Germinal center (tissue), 1 donor: ENCODE measurements at regions not wholly inside any gene's neighbourhood (a gene's known extent, or its start where the extent isn't known, plus 50 kb on each side); places are given as distances from the start of the nearest gene placed in this dataset.
"Not testable (repeated sequence)": the region's sequence is repeated elsewhere in the genome, so short reads cannot be mapped to it uniquely, and the experiment has no call there.

Experiments
- DNase-seq: peaks from one replicate; pipeline ENCODE4 v3.0.0; 2012; ENCODE audit warnings: mixed read lengths, low spot score

DNA sequence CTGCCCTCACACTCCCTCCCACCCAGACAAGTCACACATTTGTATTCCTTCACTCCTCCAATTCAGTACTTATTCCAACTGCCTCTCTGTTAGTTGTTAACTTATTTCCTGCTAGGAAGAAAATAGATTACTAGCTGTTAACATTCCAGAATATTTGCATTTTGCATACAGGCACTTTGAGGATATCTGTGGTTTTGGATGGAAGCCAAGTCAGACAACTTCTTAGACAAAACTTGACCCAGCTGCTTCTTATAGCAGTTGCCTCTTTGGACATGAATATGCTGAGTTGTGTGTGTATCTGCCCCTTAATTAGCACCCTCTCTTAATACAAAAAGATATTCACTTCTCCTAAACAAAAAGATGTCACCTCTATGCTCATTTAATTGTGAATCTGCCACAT is 1280.6 kb upstream of the ACO1 start:
- DNase-seq = no peak

DNA sequence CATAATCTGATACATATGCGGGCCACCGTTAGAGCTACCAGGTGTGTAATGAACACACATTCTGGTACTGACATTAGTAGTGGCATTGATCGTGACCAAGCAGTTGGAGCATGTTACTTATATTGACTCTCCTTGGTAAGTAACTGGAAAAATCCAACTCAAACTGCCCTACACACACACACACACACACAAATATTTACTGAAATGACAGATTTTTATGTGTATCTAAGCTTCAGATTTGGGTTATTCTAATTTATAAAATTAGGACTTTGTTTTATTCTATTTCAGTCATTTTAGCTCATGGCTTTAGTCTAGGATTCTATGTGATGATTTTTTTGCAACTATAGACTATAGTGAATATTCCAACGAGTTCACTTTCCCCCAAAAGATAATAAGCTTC is 1280.2 kb upstream of the ACO1 start:
- DNase-seq = no peak

DNA sequence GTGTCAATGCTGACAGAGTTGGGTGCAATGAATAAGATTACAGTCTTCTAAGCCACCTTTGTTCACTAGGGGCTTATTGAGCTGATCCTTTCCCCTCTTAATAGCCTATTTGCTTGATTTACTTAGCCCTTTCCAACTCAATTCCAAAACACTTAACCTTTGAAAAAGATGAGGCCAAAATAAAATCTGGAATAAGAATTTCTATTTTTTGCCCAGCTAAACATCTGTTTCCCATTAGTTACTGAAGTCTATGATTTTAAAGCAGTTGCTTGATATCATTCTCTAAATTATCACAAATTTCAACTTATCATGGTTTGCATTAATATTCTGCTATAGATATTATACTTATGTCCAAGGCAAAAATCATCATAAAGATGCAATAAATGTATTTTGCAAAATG is 1272.0 kb upstream of the ACO1 start:
- DNase-seq = no peak

GRCh38 chr9:31114346-31114745 is 1270.1 kb upstream of the ACO1 start:
- no peak for DNase-seq

- no peak for DNase-seq
Measured at GRCh38 chr9:31119890-31120454, 1264.5 kb upstream of the ACO1 start.

GRCh38 chr9:31124389-31124788 is 1260.1 kb upstream of the ACO1 start:
- no peak for DNase-seq

DNA sequence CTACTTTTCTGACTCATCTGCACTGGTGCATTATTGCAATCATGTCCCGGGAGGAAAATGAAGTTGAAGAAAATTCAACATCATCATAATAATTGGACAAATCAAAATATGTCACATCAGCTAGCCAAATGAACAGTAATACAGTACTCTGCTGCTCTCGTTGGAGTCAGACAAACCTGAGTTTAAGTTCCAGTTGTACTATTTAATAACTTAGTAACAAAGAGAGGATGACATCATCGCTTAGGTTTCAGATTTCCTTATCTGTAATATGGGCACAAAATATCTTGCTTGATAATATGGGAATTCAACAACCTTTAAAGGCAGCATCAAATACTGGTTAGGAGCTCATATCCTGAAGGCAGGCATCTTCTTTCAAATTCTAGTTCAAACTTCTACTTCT is 1248.9 kb upstream of the ACO1 start:
- no peak for DNase-seq

GRCh38 chr9:31136524-31136923 is 1247.9 kb upstream of the ACO1 start:
- DNase-seq = no peak

DNA sequence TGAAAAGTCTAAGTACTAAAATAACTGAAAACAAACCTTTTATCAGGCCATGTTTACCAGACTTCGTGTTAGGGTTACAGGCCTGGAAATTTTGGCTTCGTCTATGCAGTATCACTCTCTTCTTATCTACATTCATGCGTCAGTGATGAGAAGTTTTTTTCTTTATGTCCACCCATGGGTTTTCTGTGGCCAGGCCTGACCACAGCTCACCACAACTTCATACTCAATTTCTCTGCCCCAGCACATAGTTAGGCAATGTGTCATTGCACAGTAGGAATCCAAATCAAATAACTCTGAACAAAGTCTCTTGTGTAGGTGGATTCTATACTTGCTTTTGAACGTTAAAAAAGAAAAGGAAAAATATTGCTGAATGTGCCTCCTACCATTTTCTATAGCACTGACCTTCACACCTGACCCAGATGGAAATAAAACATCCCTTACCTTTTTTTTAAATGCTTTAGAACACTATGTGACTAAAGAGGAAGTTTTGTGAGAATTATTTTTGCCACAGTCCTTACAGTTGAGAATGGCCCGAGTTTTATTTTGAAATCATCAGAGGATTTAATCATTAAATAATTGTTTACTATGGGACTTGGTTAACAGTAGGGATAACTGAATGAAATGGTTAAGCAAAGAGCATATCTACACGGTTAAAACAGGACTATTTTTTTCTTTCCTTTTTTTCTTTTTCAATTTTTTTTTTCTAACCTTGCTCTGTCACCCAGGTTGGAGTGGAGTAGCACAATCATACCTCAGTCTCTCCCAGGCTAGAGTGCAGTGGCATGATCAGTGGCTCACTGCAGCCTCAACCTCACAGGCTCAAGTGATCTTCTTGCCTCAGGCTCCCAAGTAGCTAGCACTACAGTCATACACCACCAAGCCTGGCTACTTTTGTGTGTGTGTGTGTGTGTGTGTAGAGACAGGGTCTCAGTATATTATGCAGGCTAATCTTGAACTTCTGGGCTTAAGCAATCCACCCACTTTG is 1247.0 kb upstream of the ACO1 start:
- no peak for DNase-seq

DNA sequence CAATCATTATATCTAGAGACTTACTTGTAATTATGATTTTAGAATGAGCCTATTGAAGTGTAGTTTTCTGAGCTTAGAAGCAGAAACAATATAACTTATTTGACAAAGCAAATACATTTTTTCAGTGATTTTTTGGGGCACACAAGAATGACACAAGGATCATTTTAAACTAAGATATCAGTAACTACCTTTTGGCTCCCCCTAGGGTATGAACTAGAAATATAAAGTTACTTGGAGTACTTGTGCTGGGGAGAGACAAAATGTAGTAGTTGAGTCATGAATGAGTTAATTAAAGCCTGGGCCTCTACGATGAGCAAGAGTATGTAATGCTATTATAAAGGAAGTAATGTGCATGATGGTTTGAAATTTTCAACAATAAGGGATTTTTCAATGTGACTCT is 1244.1 kb upstream of the ACO1 start:
- no peak for DNase-seq

DNA sequence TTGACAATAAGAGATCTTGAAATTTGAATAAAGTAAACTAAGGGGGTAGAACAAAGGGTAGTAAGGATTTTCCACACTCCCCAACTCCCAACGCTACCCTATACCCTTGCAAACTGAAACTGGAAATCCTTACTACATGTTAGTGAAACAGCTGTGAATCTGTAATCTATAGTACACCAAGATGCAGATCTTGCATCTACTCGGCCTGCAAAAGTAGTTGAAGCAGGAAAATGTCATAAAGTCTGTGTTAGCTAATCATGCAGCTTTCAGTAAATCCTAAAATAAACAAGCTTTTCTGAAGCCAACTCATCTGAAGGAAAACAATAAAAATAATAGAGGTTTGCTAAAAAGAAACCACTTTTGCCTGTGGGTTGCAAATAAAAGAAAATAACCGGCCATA is 1242.0 kb upstream of the ACO1 start:
- DNase-seq = no peak

GRCh38 chr9:31144614-31145013 is 1239.8 kb upstream of the ACO1 start:
- DNase-seq = no peak

GRCh38 chr9:31146485-31147166 is 1237.8 kb upstream of the ACO1 start:
- DNase-seq = no peak

DNA sequence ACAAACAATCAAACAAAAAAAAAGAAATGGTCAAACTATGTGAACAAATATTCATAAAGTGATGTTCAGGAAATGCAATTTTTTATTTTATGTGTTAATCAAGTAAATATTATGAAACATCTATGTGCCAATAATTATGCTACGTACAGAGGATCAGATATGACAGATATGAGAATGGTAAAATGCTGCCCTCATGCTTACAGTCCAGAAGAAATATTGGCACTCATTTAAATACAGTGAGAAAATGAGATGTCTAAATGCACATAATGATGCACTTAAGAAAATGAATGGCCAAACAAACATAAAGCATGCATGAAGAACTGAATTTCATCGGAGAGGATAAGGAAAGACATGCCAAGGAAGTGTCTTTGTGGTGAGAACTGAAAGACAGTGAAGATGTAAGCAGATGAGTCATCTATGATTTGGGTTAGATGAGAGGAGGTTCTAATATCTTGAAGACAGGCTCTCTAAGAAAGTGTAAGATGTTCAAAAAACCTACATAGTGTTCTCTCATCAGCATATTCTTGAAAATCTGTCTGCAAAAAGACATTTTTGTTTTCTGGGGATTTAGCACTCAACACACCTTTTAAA is 1231.1 kb upstream of the ACO1 start:
- DNase-seq = no peak

GRCh38 chr9:31166516-31166915 is 1217.9 kb upstream of the ACO1 start:
- DNase-seq = no peak

DNA sequence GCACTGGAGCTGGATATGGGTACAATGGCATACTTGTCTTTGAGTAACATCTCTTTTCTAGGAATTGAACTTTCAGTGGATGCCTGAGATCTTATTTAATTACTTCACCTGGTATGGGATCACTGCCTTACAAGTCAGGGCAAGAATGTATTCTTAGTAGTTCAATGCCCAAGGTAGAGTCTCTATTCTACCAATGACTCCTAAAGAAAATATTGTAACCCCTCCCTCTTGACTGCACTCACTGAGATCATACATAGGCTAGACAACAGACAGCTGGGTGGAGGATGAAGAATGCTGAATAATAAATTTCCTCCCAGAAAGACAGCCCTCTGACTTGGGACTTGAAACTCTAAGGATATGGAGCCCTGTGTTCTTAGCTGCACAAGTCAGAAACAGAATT is 1216.3 kb upstream of the ACO1 start:
- no peak for DNase-seq

GRCh38 chr9:31174681-31175080 is 1209.8 kb upstream of the ACO1 start:
- DNase-seq = no peak

DNA sequence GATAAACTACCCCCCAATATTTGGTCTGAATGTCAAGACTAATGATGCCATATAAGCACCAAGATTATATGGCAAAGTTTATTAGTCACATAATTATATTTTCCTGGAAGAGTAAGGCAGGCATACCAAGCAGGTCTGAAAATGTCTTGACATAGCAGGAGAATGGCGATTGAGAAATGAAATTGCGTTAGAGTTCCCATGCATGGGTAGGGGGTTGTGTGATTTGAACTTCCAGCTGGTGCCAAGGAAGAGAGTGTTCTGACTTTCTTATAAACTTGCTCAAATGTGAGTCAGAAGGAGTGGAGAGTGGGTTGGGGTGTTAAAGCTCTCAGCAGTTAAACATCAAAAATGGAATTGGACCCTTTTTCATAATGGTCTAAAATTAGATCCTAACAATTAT is 1200.6 kb upstream of the ACO1 start:
- DNase-seq = no peak

GRCh38 chr9:31185831-31186230 is 1198.6 kb upstream of the ACO1 start:
- DNase-seq = no peak

DNA sequence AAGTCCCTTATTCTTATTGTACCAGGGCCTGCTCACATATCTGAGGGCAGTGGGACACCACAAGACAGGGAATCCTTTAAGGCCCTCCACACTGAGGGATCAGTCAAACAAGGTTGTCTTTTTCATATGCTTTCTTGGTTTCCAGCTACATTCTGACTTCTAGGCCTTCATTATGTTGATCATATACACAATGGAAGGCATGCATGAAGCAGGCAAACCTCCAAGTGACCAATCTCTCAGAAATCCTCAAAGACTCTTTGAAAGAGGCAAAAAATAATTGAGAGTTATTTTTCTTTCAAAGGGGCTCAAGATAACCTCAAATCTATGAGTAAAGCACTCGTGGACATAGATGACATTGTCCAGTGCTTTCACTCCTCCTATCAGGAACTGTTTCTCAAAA is 1195.9 kb upstream of the ACO1 start:
- DNase-seq = no peak

- DNase-seq = no peak
Measured at GRCh38 chr9:31210978-31211570, 1173.4 kb upstream of the ACO1 start.

DNA sequence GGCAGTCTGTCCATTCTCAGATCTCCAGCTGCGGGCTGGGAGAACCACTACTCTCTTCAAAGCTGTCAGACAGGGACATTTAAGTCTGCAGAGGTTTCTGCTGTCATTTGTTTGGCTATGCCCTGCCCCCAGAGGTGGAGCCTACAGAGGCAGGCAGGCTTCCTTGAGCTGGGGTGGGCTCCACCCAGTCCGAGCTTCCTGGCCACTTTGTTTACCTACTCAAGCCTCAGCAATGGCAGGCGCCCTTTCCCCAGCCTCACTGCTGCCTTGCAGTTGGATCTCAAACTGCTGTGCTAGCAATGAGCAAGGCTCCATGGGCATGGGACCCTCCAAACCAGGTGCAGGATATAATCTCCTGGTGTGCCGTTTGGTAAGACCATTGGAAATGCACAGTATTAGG is 1154.5 kb upstream of the ACO1 start:
- DNase-seq = not testable (repeated sequence)
